HG02970 (cell line): ENCODE measurements at regions not wholly inside any gene's neighbourhood (a gene's known extent, or its start where the extent isn't known, plus 50 kb on each side); places are given as distances from the start of the nearest gene placed in this dataset.

ENCODE experiments used
- ATAC-seq: cut with Tn5 transposase; IDR thresholded peaks from one replicate; pipeline ENCODE4 v1.9.1; 2021; ENCODE audit warnings: mild to moderate bottlenecking, moderate library complexity, moderate number of reproducible peaks; ENCODE audit not compliant: unreplicated experiment, low FRiP score

DNA sequence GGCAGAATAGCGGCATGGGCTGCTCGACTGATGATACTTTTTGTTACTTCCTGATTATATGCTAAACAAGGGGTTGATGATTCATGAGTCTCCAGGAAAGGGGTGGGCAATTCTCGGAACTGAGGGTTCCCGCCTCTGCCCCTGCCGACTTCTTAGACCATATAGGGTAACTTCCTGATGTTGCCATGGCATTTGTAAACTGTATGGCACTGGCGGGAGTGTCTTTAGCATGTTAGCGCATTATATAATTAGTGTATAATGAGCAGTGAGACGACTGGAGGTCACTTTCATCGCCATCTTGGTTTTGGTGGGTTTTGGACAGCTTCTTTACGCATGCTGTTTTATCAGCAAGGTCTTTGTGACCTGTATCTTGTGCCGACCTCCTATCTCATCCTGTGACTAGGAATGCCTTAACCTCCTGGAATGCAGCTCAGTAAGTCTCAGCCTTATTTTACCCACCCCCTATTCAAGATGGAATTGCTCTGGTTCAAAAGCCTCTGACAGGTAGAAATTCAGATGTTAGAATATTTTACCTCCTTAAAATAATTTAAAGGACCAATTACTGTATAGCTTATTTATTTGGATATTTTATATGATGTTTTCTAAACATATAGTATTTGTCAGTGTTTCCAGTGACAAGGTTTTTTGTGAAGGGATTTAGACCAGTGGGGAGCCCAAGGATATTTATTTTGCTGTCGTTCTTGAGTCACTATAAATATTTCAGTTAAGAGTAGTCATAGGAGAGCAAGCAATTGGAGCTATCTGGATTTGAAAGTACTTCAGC is 90.1 kb upstream of the PIK3CG start:
- no peak for ATAC-seq

DNA sequence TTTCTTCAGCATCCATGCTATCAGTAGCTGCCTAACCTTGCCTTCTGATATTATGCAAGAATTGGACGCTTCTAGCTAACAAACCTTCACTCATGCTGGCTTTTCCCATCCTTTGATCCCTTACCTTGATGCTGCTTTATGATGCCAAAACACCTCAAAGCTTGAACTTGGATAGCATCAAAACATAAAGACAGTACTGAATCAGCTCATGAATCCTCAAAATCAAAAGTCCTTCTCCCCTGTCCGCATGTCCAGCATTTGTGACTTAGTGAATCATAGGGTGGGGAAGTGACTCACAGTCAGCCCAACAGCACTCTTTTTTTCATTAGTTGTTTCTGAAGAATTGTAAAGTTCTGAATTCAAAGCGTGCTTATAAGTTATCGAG is 89.5 kb upstream of the PIK3CG start:
- ATAC-seq: no peak

DNA sequence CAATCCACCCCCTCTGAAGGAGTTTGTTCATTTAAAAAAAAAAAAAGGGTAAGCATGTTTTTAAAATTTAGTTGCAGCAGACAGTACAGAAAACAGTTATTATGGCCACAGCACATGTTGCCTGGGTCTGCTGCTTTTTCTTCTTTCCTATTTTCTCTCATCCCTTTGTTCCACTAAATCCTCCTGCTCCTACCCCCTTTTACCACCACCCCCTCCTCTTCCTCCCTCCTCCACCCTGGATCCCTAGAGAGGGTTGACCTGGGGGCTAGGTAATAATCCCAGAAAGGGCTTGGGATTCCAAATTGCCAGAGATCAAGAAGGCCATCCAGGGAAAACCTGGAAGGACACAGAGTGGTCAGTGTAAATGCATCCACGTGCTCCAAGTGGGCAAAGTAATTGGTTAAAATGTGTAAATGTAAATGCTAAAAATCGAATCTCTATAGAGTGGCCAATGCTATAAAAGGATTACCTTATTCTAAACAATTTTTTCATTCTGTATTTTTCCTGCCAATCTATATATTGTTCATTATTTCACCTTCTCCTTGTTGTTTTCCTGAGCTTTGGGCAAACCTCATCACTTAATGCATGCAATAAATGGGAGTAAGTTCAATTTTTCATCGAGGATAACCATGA is 89.0 kb upstream of the PIK3CG start:
- ATAC-seq: no peak

DNA sequence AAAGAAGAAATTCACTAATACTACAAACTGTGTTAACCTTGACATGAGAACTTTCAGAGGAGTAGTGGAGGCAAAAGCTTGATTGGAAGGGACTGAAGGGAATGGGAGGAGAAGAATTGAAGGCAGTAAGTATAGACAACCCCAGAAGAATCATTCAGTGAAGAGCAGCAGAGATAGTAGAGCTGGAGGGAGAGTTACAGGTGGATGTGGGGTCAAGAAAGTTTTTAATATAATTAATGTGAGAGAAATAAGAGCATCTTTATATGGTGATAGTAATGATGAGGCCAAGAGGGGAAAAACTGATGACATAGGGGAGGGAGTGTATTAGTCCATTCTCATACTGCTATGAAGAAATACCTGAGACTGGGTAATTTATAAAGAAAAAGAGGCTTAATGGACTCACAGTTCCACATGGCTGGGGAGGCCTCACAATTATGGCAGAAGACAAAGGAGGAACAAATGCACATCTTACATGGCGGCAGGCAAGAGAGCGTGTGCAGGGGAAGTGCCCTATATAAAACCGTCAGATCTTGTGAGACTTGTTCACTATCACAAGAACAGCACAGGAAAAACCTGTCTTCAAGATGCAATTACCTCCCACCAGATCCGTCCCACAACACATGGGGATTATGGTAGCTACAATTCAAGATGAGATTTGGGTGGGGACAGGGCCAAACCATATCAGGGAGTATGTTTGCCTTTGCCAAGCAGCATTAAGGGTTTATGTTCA is 88.3 kb upstream of the PIK3CG start:
- ATAC-seq: no peak

DNA sequence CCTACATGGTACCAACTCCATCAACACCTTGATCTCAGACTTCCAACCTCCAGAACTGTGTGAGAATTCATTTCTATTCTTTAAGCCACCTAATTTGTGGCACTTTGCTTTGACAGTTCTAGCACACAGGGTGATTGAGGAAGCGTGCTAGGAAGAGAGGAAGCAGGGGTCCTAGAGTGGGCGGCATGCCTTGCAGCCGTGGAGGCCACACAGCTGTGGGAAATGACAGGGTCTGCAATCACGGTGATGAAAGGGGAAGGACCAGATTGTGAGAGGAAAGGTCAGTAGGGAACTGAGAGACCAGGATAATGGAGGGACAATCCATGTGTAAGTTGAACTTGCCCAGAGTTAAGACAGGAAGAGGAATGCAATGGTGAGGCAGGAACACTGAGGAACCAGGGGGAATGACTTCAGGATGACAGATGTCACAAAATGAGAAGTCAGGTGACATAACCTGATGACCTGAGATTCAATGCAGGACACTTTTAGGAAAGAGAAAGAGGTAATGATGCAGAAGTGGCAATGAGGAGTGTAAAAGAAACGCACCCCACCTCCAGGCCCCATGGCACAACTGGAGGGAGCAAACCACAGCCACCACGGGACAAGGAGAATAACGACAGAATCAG is 87.3 kb upstream of the PIK3CG start:
- no peak for ATAC-seq

DNA sequence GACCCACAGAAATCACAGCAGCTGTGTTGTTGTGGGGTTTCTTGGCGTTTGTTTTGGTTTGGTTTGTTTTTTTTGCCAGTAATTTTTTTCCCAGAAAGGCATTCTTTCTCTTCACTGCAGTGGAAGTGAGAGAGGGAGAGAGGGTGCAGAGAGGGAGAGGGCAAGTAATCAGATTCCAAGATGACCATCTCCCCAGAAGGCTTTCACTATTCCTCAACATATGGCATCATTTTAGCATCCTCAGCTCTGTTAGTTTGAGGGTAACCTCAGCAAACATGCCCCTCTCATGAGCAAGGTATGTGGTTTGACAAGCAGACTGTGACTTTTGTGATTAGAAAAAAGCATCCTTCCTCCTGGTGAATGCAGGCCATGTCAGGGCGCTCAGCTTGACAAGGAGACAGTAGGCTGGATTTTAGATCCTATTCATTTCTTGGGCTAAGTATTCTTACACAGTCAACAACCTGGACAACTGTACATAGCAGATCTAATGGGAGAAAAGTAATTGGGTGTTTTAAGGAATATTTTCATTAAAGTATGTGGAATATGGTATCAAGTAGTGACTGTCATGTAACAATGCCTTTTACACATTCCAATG is 86.3 kb upstream of the PIK3CG start:
- ATAC-seq: no peak

DNA sequence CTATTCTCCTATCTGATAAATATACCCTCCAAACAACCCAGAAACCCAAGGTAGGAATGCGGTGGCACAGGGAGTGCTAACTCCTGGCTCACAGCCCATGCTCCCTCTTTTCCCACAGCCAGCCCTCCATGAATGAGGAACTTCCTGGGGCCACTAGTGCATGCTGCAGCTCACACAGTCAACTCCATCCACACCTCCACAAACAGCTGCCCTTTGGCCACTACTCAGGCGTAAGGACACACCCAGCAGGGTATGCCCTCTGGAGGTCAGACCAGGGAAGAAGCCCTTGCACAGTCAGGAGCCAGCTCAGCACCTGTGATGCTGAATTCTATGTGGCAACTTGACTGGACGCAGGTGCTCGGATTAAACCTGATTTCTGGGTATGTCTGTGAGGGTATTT is 85.2 kb upstream of the PIK3CG start:
- ATAC-seq: no peak

DNA sequence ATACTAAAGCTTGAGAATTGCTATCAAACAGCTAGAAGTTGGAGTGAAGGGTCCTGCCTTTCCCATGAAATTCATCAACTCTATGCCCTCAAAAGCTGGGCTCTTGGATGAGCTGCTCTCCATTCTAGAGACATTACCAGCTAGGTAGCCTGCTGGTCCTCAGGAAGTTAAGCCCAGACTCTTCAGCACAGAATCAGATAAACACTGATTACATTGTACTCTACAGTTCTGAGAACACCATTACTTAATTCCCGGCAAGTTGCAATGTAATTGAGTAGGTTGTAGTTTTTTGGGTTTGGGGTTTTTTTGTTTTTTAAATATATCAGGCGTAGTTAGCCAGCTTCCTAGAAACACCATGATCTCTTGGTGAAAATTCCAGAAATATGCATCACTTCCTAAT is 84.1 kb upstream of the PIK3CG start:
- ATAC-seq: no peak

DNA sequence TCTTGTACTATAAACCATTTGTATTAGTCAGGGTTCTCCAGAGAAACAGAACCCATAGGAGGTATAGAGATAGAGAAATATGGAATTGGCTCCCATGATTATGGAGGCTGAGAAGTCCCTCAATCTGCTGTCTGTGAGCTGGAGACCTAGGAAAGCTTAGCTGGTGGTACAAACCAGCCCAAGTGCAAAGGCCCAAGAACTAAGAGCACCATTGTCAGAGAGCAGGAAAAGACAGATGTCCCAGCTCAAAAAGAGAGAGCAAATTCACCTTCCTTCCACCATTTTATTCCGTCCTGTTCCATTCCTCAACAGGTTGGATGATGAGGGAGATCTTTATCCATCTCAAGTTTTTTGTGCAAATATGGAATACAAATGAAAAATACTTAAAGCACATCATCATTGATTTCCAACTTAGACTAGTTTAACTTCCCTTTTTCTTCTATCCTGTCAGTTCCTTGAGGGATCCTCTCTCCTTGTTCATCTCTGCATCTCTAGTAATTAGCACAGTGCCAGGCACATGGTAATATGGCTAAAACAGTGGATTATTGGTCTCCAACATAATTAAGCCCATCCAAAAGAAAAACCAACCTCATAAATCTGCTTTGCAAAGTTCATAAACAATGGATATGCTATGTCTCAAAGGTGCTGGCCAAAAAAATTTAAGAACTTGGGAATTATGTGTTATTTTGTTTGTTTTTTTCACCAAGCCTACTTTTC is 83.1 kb upstream of the PIK3CG start:
- ATAC-seq: no peak

DNA sequence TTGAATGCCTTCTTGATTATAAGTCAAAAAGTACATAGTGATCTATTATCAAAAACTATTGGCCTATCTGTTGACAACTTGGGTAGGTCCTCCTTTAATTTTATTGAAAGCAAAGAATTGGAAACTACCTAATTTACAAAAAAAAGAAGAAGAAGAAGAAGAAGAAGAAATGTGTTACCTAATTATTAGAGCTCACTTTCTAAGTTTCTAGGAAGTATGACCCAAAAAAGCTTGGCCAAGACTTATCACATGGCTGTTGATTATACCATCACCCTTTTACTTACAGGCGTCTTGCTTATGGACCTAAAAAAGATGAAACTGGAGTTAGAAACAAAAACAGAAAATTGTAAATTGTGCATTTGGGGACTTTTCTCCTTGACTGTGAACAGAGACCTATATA is 81.8 kb upstream of the PIK3CG start:
- no peak for ATAC-seq

DNA sequence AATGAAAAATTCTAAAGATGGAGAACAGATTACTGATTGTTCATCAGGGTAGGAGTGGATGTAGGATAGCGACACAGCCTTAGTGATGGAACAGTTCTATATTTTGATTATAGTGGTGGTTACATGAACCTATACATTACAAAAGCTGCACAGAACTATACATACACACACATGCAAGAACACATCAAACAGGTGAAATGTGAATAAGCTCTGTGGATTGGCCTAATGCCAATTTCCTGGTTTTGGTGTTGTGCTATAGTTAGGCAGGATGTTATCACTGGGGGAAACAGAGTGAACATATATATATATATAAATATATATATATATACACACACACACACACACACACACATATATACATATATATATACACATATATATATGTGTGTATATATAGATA is 76.4 kb upstream of the PIK3CG start:
- ATAC-seq: no peak

DNA sequence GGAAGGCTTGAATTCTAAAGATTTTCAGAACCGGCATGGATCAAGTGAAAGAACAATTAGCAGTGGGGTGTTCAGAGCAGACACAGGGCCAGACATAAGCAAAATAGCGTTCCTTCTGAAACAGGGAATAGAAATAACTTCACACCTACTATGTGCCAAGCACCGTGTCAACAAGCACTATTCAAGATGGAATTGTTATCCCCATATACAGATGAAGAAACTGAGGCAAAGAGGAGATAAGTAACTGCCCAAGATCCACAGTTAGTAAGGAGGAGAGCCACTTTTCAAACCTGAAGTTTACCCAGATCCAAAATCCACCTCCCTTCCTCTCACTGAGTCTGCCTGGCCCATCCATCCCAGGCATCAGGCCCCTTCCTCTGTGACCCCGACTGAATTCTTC is 73.6 kb upstream of the PIK3CG start:
- ATAC-seq: no peak

DNA sequence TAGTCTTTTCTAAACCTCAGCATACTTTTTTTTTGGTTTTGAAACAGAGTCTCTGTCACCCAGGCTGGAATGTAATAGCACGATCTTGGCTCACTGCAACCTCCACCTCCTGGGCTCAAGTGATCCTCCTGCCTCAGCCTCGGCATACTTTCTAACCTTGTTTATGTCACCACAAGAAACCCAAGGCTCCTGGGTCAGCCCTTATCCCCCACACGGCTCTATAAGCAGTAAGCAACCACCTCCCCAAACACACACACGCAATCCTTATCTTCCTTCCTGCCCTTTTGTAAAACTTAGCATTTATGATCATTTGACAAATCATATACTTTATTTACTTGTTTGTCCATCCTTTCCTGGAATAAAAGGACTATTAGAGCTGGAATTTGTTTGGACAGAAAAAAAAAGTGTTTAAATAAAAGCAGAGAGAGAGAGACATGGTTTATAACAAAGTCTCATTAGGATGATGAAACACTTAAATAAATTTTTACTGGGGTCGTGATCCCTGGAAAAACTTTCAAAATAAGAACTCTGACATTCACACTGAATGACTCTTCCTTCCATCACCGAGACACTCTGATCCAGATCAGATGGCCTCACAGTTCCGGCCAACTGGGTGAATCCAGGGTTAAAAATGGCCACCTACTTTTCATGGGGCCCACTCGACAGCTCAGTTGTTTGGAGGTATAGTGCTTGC is 72.7 kb upstream of the PIK3CG start:
- ATAC-seq: no peak

DNA sequence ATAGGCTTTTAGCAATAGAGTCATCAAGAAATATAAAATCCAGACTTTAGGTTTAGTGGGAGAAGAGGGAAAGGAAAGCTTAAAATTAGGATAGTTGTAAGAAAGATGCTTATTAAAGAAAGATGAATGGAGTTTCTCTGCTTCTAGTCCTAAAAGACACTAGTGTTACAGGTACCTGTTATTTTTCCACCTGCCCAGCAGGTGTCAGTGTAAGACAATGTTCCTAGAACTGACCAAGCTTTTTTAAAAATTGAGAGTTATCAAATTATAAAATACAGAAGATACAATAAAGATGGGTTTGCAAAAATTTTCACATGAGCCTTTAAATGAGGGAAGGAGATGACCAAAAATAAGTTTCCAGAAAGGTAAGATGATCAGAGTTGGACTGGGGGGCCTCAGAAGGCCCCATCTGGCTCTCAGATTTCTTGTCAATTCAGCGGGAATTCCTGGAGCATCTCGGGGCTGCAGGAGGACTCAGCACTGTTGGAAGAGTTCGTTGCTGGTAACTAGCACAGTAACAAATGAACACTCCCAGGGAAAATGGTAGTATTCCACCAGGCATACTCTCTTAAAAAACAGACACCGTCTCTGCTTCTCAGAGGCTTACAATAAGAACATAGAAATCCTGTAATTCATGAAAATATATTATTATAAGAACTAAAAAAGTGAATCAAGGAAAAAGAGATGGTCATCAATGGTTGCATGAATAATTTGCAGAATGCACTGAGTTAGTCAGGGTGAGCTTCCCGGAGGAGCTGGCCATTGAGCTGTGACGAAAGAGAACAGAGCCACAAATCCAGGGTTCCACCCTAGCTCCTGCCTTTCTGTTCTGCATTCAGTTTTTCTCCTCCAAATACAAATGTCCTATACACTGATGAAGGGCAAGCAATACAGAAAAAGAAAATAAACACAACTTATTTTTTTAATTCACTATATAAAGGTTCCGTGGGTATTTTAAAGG is 71.8 kb upstream of the PIK3CG start:
- no peak for ATAC-seq

DNA sequence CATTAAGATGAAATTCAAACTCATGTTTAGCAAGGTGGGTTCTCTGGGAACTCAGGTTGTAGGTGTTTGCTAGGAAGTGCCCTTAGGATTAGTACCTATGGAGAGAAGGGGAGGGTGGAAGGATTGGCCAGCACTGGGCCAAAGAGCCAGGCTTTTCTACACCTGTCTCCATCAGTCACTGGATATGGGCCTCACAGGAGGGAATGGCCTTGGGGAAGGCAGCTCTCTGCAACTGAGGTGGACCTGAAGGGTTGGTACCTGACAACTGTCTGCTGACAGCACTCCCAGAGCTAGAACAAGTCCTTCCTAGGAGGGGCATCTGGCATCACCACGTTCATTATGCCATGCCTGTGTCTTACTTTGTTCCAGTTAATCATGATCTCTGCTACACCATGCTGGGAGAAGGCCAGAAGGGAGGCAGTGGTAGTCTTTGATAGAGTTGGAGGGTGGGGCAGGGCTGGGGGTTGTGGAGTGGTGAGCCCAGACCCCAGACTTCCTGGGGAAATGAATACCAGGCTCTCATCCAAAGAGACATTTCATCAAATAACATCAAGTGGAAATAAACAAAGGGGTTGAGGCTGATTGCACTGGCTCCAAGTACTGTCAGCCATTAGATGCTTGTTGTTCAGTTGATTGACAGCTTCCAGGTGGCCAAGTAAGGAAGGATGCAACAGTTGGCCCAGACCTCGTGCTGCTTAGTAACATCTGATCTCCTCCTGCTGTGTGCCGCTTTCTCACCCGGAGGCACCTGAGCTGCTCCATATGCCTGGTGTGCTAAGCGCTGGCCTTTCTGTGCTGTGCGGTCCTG is 70.6 kb upstream of the PIK3CG start:
- no peak for ATAC-seq

DNA sequence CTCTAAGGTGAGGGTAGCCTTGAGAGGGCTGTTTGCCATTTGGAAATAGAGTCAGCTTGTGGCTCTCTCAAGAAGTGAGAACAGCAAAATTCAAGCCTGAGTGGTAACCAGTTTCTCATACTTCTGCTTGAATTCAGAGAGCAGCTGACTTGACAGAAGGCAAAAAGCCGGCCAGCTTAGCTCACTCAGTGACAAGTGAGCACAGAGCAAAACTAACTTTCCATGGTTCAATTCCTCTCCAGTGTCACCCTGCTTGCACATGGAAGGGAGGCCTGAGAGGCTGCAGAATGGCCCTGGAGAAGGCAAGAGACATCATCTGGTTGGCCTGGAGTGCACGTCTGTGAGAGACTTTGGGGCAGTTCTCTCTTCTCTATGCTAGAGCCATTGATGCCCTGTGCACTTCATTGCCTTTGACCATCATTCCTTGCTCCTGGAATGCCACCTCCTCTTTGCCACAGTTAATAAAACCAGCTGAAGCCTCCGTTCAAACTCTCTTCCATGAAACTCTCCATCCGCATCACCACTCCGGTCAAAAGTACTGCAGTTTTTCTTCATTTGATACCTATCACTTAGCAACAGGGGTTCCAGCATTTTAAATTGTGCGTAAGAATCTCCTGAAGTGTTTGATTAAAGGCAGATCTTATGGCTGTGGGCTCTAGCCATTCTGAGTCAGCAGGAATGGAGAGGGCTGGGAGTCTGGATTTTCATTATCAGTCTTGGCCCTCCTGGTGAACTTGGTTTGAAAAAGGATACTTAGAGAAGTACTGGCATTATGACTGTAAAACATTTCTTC is 69.8 kb upstream of the PIK3CG start:
- ATAC-seq: no peak

DNA sequence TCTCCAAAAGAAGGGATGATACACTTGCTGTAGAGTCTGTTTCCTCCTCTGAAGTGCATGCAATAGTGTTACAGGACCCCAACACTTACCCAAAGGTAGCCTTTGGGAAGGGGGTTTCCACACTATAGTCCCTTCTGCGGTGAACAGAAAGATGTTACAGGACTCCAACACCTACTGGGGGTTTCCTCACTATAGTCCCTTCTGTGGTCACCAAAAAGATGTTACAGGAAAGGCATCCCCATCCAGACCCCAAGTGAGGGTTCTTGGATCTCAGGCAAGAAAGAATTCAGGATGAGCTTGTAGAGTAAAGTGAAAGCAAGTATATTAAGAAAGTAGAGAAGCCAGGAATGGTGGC is 69.2 kb upstream of the PIK3CG start:
- no peak for ATAC-seq
